NCI-H226 (cell line): ENCODE measurements at regions not wholly inside any gene's neighbourhood (a gene's known extent, or its start where the extent isn't known, plus 50 kb on each side); places are given as distances from the start of the nearest gene placed in this dataset.
"Not testable (repeated sequence)": the region's sequence is repeated elsewhere in the genome, so short reads cannot be mapped to it uniquely, and the experiment has no call there.

ENCODE experiments used
- DNase-seq: peaks from one replicate; pipeline ENCODE4 v3.0.0-alpha.2; 2015

GRCh38 chr14:85333841-85334240 is 196.1 kb upstream of the FLRT2 start:
- no peak for DNase-seq

- peak; percentile 20 for DNase-seq
These were observed 195.6 kb upstream of the FLRT2 start for GRCh38 chr14:85334316-85334715.

- DNase-seq: no peak
These were observed 193.7 kb upstream of the FLRT2 start for GRCh38 chr14:85336257-85336656.

- DNase-seq: no peak
These were observed 193.1 kb upstream of the FLRT2 start for GRCh38 chr14:85336817-85337216.

GRCh38 chr14:85338895-85339294 is 191.0 kb upstream of the FLRT2 start:
- DNase-seq: no peak

- DNase-seq: peak; percentile 18
These were observed 186.9 kb upstream of the FLRT2 start for GRCh38 chr14:85342858-85343607.

- DNase-seq: no peak
These were observed 185.8 kb upstream of the FLRT2 start for GRCh38 chr14:85344171-85344570.

GRCh38 chr14:85344847-85345570 is 184.9 kb upstream of the FLRT2 start:
- DNase-seq: no peak

- DNase-seq: no peak
These were observed 179.3 kb upstream of the FLRT2 start for GRCh38 chr14:85350667-85351066.

- DNase-seq: not testable (repeated sequence)
These were observed 177.4 kb upstream of the FLRT2 start for GRCh38 chr14:85352588-85352987.

- DNase-seq: no peak
These were observed 172.8 kb upstream of the FLRT2 start for GRCh38 chr14:85357120-85357519.

- no peak for DNase-seq
These were observed 171.7 kb upstream of the FLRT2 start for GRCh38 chr14:85358136-85358785.

- DNase-seq: no peak
These were observed 170.4 kb upstream of the FLRT2 start for GRCh38 chr14:85359505-85359904.

GRCh38 chr14:85363358-85363757 is 166.6 kb upstream of the FLRT2 start:
- DNase-seq: no peak

GRCh38 chr14:85366226-85366625 is 163.7 kb upstream of the FLRT2 start:
- no peak for DNase-seq

- DNase-seq: no peak
These were observed 149.1 kb upstream of the FLRT2 start for GRCh38 chr14:85380881-85381280.

GRCh38 chr14:85382341-85382740 is 147.6 kb upstream of the FLRT2 start:
- no peak for DNase-seq

GRCh38 chr14:85387181-85387580 is 142.8 kb upstream of the FLRT2 start:
- DNase-seq: peak; percentile 10

GRCh38 chr14:85390236-85390635 is 139.7 kb upstream of the FLRT2 start:
- DNase-seq: no peak

- no peak for DNase-seq
These were observed 138.5 kb upstream of the FLRT2 start for GRCh38 chr14:85391455-85391854.

- no peak for DNase-seq
These were observed 138.1 kb upstream of the FLRT2 start for GRCh38 chr14:85391892-85392291.

- DNase-seq: no peak
These were observed 130.8 kb upstream of the FLRT2 start for GRCh38 chr14:85399186-85399585.

GRCh38 chr14:85400678-85401077 is 129.3 kb upstream of the FLRT2 start:
- DNase-seq: no peak

- DNase-seq: no peak
These were observed 128.6 kb upstream of the FLRT2 start for GRCh38 chr14:85401384-85401783.
